H7 (cell line): ENCODE measurements at regions not wholly inside any gene's neighbourhood (a gene's known extent, or its start where the extent isn't known, plus 50 kb on each side); places are given as distances from the start of the nearest gene placed in this dataset.

Experiments
- DNase-seq: peaks from one replicate; pipeline ENCODE4 v3.0.0; 2012
- H3K27me3 ChIP-seq: 2 replicates; pipeline ENCODE4 v1.6.0; 2011; ENCODE audit warnings: mild to moderate bottlenecking, low read length; ENCODE audit not compliant: control insufficient read depth, insufficient read depth
- H3K36me3 ChIP-seq: replicated peaks from 2 replicates; pipeline ENCODE4 v1.5.1; 2011; ENCODE audit warnings: low read length; ENCODE audit not compliant: control insufficient read depth, insufficient read depth
- H3K4me3 ChIP-seq: 2 replicates; pipeline ENCODE4 v1.5.1; 2011; ENCODE audit warnings: low read depth, mild to moderate bottlenecking, control low read depth, low read length, moderate library complexity; ENCODE audit not compliant: insufficient read depth

DNA sequence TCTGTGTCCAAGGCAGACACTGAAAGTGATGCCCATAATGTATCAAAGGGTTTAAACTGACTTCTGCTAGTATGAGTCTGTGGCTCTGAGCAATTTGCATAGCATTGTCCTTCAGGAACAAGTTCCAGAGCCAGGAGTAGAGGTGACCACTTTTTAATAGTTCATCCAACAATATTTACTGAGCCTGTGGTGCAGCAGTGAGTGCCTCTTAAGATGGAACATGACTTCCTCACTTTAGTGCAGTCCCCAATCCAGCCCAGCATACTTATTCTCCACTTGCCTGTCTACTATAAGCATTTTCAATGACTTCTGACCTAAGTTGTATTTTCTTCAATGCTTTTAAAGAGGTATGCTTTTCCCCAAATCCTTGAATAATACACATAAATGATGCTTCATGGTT is 611.3 kb downstream of the MED13L start:
- DNase-seq: no peak
- Histone ChIP-seq H3K36me3 (no peaks in the 10 kb centered on the region), H3K27me3 (no peaks in the 10 kb centered on the region), H3K4me3 (no peak overlapping the region)

DNA sequence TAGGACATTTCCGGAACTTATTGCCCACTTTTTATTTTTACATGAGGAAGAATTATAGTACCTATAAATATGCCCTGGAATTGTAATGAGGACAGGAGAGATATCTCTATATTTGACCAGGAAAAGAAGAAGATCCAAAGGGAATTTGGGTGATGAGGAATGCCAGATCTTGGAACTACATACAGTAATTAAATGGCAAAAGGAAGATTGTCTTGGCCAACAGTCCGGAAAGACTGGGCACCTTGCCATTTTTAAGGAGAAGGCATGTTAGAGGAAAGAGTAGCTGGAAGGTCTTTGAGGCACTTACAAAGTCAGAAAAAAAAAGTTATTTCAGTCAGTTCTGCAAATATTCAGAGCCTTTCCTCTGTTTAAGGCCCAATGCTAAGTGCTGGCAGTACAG is 616.4 kb downstream of the MED13L start:
- no peak for DNase-seq
- Histone ChIP-seq H3K36me3 (no peaks in the 10 kb centered on the region), H3K4me3 (no peak overlapping the region), H3K27me3 (no peaks in the 10 kb centered on the region; the same call in 1 of the 2 replicates)

GRCh38 chr12:115660211-115660805 is 617.2 kb downstream of the MED13L start:
- Histone ChIP-seq H3K4me3 (no peak overlapping the region), H3K36me3 (no peaks in the 10 kb centered on the region), H3K27me3 (no peaks in the 10 kb centered on the region; the same call in 1 of the 2 replicates)
- DNase-seq: no peak

GRCh38 chr12:115659422-115659821 is 618.1 kb downstream of the MED13L start:
- Histone ChIP-seq H3K27me3 (no peaks in the 10 kb centered on the region; the same call in 1 of the 2 replicates), H3K36me3 (no peaks in the 10 kb centered on the region), H3K4me3 (no peak overlapping the region)
- DNase-seq: no peak

DNA sequence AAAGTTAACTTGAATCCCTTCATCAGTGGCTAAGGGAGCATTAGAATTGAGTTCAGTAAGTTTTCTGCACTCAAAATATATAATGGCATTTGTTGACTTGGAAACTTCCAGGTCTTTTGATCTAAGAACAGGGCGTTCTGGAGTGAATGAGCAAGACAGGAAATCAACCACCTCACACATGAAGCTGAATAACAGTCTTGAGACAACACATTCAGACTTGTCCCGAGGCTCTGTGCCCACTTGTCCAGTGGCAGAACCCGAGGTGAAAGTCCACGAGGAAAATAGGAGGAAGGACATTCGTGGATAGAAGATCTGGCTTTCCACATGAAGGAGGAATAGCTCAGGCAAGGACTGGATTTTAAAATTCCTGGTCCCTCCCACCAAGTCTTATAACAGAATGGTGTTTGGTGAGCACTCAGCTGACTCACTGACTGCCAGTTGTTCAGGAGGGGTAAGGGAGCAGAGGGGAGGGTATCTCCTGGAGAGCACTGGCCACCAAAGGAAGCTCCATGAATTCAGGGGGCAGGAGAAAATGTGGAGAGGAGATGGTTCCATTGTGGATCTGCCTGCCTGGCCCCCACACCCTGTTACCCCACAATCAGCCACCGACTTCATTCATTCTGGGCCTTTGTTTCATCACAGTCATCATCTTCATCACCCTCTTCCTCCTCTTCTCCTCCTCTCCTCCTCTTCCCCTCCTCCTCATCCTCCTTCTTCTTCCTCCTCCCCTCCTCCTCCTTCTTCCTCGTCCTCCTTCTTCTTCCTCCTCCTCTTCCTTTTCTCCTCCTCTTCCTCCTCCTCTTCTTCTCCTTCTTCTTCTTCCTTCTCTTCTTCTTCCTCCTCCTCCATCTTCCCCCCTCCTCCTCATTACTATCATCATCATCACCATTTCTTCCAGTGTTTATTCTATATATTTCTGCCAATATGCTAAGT is 620.1 kb downstream of the MED13L start:
- H3K4me3 ChIP-seq: no peak overlapping the region
- no peaks in the 10 kb centered on the region for H3K36me3 ChIP-seq
- DNase-seq: no peak
- no peaks in the 10 kb centered on the region; the same call in 1 of the 2 replicates for H3K27me3 ChIP-seq

GRCh38 chr12:115650026-115650425 is 627.5 kb downstream of the MED13L start:
- Histone ChIP-seq H3K4me3 (no peak overlapping the region), H3K27me3 (no peaks in the 10 kb centered on the region), H3K36me3 (no peaks in the 10 kb centered on the region)
- no peak for DNase-seq

GRCh38 chr12:115648463-115648862 is 629.0 kb downstream of the MED13L start:
- DNase-seq: no peak
- Histone ChIP-seq H3K27me3 (no peaks in the 10 kb centered on the region), H3K4me3 (no peak overlapping the region), H3K36me3 (no peaks in the 10 kb centered on the region)

- no peak for DNase-seq
- no peaks in the 10 kb centered on the region for H3K36me3 ChIP-seq
- H3K27me3 ChIP-seq: no peaks in the 10 kb centered on the region
- no peak overlapping the region for H3K4me3 ChIP-seq
These were observed 631.3 kb downstream of the MED13L start for GRCh38 chr12:115646210-115646609.

DNA sequence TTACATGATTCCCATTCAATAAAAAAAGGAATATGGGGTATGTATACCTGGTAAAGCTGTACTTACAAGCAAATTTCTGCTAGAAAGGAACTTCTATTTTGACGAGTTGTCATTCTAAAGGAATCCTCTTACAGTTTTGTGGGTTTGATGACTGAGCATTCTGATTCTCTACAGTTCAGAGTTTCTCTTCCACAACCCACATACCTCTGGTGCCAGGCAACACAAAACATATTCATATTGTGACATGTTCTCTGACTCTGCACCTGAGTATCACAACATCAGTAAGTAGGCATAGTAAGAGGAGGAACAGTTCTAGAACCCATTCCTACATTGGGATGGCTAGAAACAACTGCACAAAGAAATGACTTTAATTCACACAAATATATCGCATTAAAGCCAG is 636.6 kb downstream of the MED13L start:
- Histone ChIP-seq H3K4me3 (no peak overlapping the region), H3K36me3 (no peaks in the 10 kb centered on the region), H3K27me3 (no peaks in the 10 kb centered on the region)
- DNase-seq: no peak

- H3K27me3 ChIP-seq: no peaks in the 10 kb centered on the region
- no peak for DNase-seq
- no peaks in the 10 kb centered on the region for H3K36me3 ChIP-seq
- no peak overlapping the region for H3K4me3 ChIP-seq
These were observed 637.9 kb downstream of the MED13L start for GRCh38 chr12:115639648-115640012.

DNA sequence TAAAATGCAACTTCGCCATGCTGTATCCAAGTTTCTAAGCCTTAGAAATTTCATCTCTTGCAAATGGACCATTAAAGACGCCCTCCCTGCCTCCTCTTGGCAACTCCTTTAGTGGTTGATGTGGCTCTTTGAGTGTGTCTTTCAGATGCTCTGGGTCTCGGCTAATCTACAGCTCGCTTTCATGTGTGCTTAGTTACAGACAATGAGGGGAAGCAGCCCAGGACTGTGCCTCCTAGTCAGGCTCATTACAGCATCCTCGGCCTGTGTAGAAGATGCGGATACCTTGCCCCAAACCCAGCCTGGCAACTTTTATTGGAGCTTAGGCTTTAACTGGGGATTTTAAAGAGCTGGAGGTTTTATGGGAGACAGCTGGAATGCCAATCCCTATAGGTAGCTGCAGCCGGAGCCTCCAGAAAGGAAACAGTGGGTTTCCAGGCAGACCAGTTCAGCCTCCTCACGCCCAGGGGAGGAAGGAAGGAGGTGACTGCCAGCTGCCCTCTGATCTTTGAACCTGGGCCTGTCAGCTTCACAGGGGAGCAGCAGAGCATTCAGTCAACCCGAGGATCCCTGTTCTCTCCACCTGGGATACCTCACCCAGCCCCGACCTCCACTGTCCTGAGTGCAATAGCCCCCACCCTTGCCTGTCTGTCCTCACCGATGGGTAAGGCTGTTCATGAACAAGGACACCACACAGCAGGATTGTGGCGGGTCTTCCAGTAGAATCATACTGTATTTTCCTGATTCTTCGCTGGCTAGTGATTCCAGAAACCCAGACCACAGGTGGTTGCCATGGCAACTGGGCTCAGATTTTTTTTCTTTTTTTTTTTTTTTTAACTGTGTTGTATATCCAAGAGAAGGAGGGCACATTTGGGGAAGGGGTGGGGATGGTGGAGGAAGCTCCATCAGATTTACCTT is 638.5 kb downstream of the MED13L start:
- Histone ChIP-seq H3K4me3 (no peak overlapping the region), H3K27me3 (no peaks in the 10 kb centered on the region), H3K36me3 (no peaks in the 10 kb centered on the region)
- no peak for DNase-seq

GRCh38 chr12:115636546-115636945 is 640.9 kb downstream of the MED13L start:
- DNase-seq: no peak
- H3K36me3 ChIP-seq: no peaks in the 10 kb centered on the region
- no peaks in the 10 kb centered on the region for H3K27me3 ChIP-seq
- no peak overlapping the region for H3K4me3 ChIP-seq

- no peaks in the 10 kb centered on the region for H3K36me3 ChIP-seq
- H3K4me3 ChIP-seq: no peak overlapping the region
- no peaks in the 10 kb centered on the region for H3K27me3 ChIP-seq
- DNase-seq: no peak
These were observed 645.2 kb downstream of the MED13L start for GRCh38 chr12:115632308-115632707.

GRCh38 chr12:115630136-115630535 is 647.4 kb downstream of the MED13L start:
- Histone ChIP-seq H3K27me3 (no peaks in the 10 kb centered on the region), H3K36me3 (no peaks in the 10 kb centered on the region), H3K4me3 (no peak overlapping the region)
- DNase-seq: no peak
